HEK293 (cell line): ENCODE measurements at regions not wholly inside any gene's neighbourhood (a gene's known extent, or its start where the extent isn't known, plus 50 kb on each side); places are given as distances from the start of the nearest gene placed in this dataset.
A peak's percentile ranks its signal among the peaks of the same experiment; 100 is the strongest.

Experiments used
- CTCF ChIA-PET: fragments of 350-600 bp; formaldehyde crosslinking; extraction: SDS; loops from one replicate; lab custom pipeline; 2021; ENCODE audit warnings: antibody characterized with exemption; lab: Yijun Ruan, JAX
- POLR2A ChIA-PET: fragments of 300-600 bp; formaldehyde crosslinking; extraction: SDS; loops from one replicate; lab custom pipeline; 2020; ENCODE audit warnings: antibody characterized with exemption, inconsistent platforms; lab: Yijun Ruan, JAX
- H3K27ac ChIP-seq: fragments of 200-500 bp; sonication (Bioruptor generic); 2 replicates; pipeline ENCODE4 v1.5.1; 2014; ENCODE audit warnings: low read depth, low read length, control low read depth, inconsistent platforms; ENCODE audit errors: extremely low read depth
- H3K36me3 ChIP-seq, 2 experiments: fragments of 200-500 bp in 1 of 2; sonication (Bioruptor generic) in 1 of 2; 1 replicate in 1 of 2; 2 replicates in 1 of 2; pipeline ENCODE4 v1.5.1; 2014 to 2017; ENCODE audit warnings: inconsistent platforms in 2 of 2, low read length in 2 of 2; ENCODE audit not compliant: control insufficient read depth in 2 of 2, insufficient read depth in 1 of 2
- H3K4me1 ChIP-seq: fragments of 200-500 bp; sonication (Bioruptor generic); 2 replicates; pipeline ENCODE4 v1.5.1; 2014; ENCODE audit warnings: mild to moderate bottlenecking, low read length, inconsistent platforms; ENCODE audit not compliant: control insufficient read depth, insufficient read depth
- H3K4me3 ChIP-seq: 2 replicates; pipeline ENCODE4 v1.5.1; 2011; ENCODE audit warnings: low read depth, mild to moderate bottlenecking, control low read depth, low read length, moderate library complexity
- H3K9me3 ChIP-seq: fragments of 200-500 bp; sonication (Bioruptor generic); 2 replicates; pipeline ENCODE4 v1.5.1; 2014; ENCODE audit warnings: low read depth, low read length, inconsistent platforms; ENCODE audit not compliant: control insufficient read depth, insufficient read depth
- GLIS1 ChIP-seq: fragments of 450-650 bp; formaldehyde crosslinking; IDR thresholded peaks from 2 replicates; pipeline ENCODE4 v1.5.1; 2016; ENCODE audit warnings: missing biosample characterization, missing genetic modification characterization
- MZF1 ChIP-seq: fragments of 450-650 bp; formaldehyde crosslinking; IDR thresholded peaks from 2 replicates; pipeline ENCODE4 v1.5.1; 2017; ENCODE audit warnings: missing biosample characterization, missing genetic modification characterization, borderline replicate concordance
- RBAK ChIP-seq: fragments of 450-650 bp; formaldehyde crosslinking; IDR thresholded peaks from 2 replicates; pipeline ENCODE4 v1.5.1; 2016; ENCODE audit warnings: missing biosample characterization, missing genetic modification characterization
- SP7 ChIP-seq: fragments of 450-650 bp; formaldehyde crosslinking; IDR thresholded peaks from 2 replicates; pipeline ENCODE4 v1.5.1; 2016; ENCODE audit warnings: missing biosample characterization, missing genetic modification characterization
- YY1 ChIP-seq: fragments of 450-650 bp; formaldehyde crosslinking; IDR thresholded peaks from 2 replicates; pipeline ENCODE4 v1.5.1; 2018; ENCODE audit warnings: missing biosample characterization, missing genetic modification characterization
- ZNF211 ChIP-seq: fragments of 450-650 bp; formaldehyde crosslinking; IDR thresholded peaks from 2 replicates; pipeline ENCODE4 v1.5.1; 2016; ENCODE audit warnings: low read depth, missing biosample characterization, missing genetic modification characterization
- ZNF501 ChIP-seq: fragments of 450-650 bp; formaldehyde crosslinking; IDR thresholded peaks from 2 replicates; pipeline ENCODE4 v1.5.1; 2016; ENCODE audit warnings: missing biosample characterization, missing genetic modification characterization
- ZNF596 ChIP-seq: fragments of 450-650 bp; IDR thresholded peaks from 2 replicates; pipeline ENCODE4 v1.5.0; 2018; ENCODE audit warnings: missing biosample characterization, mild to moderate bottlenecking, missing genetic modification characterization, moderate library complexity
- ZNF658 ChIP-seq: fragments of 450-650 bp; formaldehyde crosslinking; IDR thresholded peaks from 2 replicates; pipeline ENCODE4; 2016; ENCODE audit warnings: missing biosample characterization, missing genetic modification characterization
- ZNF747 ChIP-seq: fragments of 450-650 bp; formaldehyde crosslinking; IDR thresholded peaks from 2 replicates; pipeline ENCODE4 v1.5.1; 2016; ENCODE audit warnings: missing biosample characterization, missing genetic modification characterization
- TF ChIP-seq, protein P1 (sequence below): fragments of 450-650 bp; formaldehyde crosslinking; IDR thresholded peaks from 2 replicates; pipeline ENCODE4 v1.5.1; 2017; ENCODE audit warnings: missing biosample characterization, missing genetic modification characterization
- TF ChIP-seq, protein P2 (sequence below): fragments of 450-650 bp; formaldehyde crosslinking; IDR thresholded peaks from 2 replicates; pipeline ENCODE4 v1.5.1; 2016; ENCODE audit warnings: missing biosample characterization, missing genetic modification characterization
- TF ChIP-seq, protein P3 (sequence below): fragments of 450-650 bp; formaldehyde crosslinking; IDR thresholded peaks from 2 replicates; pipeline ENCODE4 v1.5.1; 2016; ENCODE audit warnings: missing biosample characterization, missing genetic modification characterization

DNA sequence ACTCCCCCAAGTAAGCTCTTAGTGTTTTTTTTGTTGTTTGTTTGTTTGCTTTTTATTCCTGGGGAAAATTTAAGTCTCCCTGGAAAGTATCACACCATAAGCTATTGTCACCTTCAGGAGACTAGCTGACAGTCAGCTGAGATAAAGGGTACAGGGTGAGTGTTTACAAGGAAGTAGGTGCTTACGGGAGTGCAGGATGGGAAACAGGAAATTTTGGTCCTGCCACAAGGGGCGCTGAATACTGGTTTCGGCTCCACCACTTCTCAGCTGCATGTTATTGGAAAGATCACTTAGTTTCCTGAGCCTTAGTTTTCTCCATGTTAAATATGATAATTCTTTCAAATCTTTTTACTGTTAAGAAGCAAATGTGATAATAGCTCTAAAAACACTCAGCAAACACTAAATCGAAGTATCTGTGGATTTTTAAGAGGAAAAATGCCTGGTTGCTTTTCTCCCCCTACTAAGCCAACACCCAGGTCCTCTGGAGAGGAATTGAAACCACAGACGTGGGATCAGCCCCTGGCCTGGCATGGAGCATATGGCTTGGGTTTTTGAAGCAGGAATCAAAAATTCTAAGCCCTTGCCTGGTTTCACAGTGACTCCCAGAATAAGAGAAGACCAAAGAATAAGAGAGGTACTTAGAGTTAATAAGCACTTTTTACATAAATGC lies 90.7 kb downstream of the SCN11A start:
- Histone ChIP-seq H3K4me3 (no peak overlapping the region), H3K27ac (no peak overlapping the region), H3K4me1 (no peaks in the 10 kb centered on the region), H3K36me3 (no peaks in the 10 kb centered on the region), H3K9me3 (no peaks in the 10 kb centered on the region)
- ChIA-PET POLR2A (no interaction called here), CTCF (interaction anchor here (0.6 to 1.3 kb wide), 17 partner anchors 9 to 462 kb away, joined by 3 to 8 read pairs (median 3); no protein-coding TSS in a partner anchor)
- TF ChIP-seq ZNF747 (tag by site-specific recombination) (no peak), ZNF596 (tag by site-specific recombination) (no peak), RBAK (tag by site-specific recombination) (no peak)
- TF ChIP-seq, protein P1, sequence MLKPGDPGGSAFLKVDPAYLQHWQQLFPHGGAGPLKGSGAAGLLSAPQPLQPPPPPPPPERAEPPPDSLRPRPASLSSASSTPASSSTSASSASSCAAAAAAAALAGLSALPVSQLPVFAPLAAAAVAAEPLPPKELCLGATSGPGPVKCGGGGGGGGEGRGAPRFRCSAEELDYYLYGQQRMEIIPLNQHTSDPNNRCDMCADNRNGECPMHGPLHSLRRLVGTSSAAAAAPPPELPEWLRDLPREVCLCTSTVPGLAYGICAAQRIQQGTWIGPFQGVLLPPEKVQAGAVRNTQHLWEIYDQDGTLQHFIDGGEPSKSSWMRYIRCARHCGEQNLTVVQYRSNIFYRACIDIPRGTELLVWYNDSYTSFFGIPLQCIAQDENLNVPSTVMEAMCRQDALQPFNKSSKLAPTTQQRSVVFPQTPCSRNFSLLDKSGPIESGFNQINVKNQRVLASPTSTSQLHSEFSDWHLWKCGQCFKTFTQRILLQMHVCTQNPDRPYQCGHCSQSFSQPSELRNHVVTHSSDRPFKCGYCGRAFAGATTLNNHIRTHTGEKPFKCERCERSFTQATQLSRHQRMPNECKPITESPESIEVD (tag by site-specific recombination), result no peak
- TF ChIP-seq, protein P2, sequence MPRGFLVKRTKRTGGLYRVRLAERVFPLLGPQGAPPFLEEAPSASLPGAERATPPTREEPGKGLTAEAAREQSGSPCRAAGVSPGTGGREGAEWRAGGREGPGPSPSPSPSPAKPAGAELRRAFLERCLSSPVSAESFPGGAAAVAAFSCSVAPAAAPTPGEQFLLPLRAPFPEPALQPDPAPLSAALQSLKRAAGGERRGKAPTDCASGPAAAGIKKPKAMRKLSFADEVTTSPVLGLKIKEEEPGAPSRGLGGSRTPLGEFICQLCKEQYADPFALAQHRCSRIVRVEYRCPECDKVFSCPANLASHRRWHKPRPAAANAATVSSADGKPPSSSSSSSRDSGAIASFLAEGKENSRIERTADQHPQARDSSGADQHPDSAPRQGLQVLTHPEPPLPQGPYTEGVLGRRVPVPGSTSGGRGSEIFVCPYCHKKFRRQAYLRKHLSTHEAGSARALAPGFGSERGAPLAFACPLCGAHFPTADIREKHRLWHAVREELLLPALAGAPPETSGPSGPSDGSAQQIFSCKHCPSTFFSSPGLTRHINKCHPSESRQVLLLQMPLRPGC (tag by site-specific recombination), result no peak
- TF ChIP-seq, protein P3, sequence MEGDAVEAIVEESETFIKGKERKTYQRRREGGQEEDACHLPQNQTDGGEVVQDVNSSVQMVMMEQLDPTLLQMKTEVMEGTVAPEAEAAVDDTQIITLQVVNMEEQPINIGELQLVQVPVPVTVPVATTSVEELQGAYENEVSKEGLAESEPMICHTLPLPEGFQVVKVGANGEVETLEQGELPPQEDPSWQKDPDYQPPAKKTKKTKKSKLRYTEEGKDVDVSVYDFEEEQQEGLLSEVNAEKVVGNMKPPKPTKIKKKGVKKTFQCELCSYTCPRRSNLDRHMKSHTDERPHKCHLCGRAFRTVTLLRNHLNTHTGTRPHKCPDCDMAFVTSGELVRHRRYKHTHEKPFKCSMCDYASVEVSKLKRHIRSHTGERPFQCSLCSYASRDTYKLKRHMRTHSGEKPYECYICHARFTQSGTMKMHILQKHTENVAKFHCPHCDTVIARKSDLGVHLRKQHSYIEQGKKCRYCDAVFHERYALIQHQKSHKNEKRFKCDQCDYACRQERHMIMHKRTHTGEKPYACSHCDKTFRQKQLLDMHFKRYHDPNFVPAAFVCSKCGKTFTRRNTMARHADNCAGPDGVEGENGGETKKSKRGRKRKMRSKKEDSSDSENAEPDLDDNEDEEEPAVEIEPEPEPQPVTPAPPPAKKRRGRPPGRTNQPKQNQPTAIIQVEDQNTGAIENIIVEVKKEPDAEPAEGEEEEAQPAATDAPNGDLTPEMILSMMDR, result peak; percentile 32; the same call in 1 of the 2 replicates

DNA sequence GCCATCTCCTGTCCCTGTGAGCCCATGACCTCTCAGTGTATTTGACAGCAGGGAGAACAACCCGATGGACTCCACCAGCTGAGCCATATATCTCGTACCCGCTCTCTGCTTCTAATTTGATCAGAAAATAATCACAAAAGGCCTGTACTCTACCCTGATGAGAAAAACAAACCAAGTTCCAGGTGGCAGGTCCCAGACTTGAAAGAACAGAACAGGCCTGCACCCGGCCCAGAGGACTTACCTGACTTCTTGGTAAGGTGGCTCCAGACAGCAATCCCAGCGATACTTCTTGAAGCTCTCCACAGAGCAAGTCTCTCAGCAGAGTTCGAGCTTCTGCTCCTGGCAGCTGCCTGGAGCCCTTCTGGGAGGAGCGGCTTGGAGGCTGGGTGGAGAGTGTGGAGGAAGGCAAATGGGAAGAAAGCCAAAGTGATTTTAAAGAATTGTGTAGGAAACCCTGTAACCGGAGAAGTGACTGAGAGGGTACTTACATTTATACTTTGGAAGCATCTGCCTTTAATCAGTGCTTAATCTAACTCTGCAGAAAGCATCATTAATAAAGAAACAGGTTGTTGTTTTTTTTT lies 91.6 kb downstream of the SCN11A start:
- Histone ChIP-seq H3K27ac (no peak overlapping the region), H3K36me3 (no peaks in the 10 kb centered on the region), H3K9me3 (no peaks in the 10 kb centered on the region), H3K4me1 (no peaks in the 10 kb centered on the region), H3K4me3 (no peak overlapping the region)
- TF ChIP-seq ZNF211 (tag by site-specific recombination) (no peak), GLIS1 (tag by site-specific recombination) (no peak), ZNF501 (tag by site-specific recombination) (no peak), MZF1 (no peak), SP7 (tag by site-specific recombination) (no peak), YY1 (tag by site-specific recombination) (no peak)
- POLR2A ChIA-PET, result no interaction called here
- CTCF ChIA-PET, result interaction anchor here (0.6 to 1.3 kb wide), 8 partner anchors 10 to 279 kb away, joined by 3 to 8 read pairs (median 4); no protein-coding TSS in a partner anchor

DNA sequence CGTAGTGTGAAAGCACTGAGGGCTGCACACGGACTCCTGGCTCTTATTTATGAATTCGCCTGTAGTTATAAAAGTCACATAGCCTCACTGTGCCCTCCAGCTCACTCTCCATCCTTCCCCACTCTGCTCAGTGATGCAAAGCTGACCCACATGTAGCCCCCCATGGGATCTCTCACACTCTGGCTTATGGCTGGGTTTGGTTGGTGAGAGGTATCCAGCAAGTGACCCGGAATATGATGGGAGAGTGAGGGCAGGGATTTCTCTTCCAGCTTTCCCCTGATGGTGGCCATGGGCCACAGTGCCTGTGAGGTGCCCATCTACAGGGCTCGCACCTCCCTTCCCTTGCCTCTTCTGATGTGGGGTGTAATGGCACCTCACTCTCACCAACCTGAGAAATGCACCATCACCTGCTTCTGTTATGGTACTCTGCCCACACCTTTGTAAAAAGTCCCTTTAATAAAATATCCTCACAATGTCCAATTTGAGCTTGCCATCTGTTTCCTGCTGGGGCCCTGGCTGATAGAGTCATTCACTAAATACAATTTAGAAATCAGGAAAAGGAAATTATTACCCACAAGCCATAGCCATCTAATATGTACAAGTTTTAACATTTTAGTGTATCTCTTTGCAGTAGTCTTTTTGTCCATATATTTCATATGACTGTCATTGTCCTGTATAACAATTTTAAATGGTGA lies 93.6 kb downstream of the SCN11A start:
- Histone ChIP-seq H3K4me1 (no peaks in the 10 kb centered on the region), H3K36me3 (no peaks in the 10 kb centered on the region), H3K9me3 (no peaks in the 10 kb centered on the region), H3K4me3 (no peak overlapping the region), H3K27ac (no peak overlapping the region)
- no peak for TF ChIP-seq ZNF658 (tag by site-specific recombination)
- ChIA-PET POLR2A (no interaction called here), CTCF (interaction anchor here (0.6 to 1.5 kb wide), 4 partner anchors 13 to 45 kb away, joined by 3 to 4 read pairs (median 3); no protein-coding TSS in a partner anchor)
